H9 (cell line): ENCODE measurements at regions not wholly inside any gene's neighbourhood (a gene's known extent, or its start where the extent isn't known, plus 50 kb on each side); places are given as distances from the start of the nearest gene placed in this dataset.

Experiments used
- DNase-seq: peaks from one replicate; pipeline ENCODE4 v3.0.0-alpha.2; 2017
- H2AFZ ChIP-seq: one replicate; pipeline ENCODE4 v1.6.1; 2013; ENCODE audit warnings: mild to moderate bottlenecking, low read length, control low read depth, moderate library complexity
- H2AK5ac ChIP-seq: 2 replicates; pipeline ENCODE4 v1.6.1; 2013; ENCODE audit warnings: low read length, control low read depth, mixed read lengths; ENCODE audit not compliant: insufficient read length
- H2BK120ac ChIP-seq: one replicate; pipeline ENCODE4 v1.6.1; 2013; ENCODE audit warnings: low read depth, mild to moderate bottlenecking, low read length, control low read depth, inconsistent platforms; ENCODE audit not compliant: poor library complexity, severe bottlenecking
- H2BK12ac ChIP-seq: 2 replicates; pipeline ENCODE4 v1.6.1; 2013; ENCODE audit warnings: low read length, control low read depth, mixed read lengths, low read depth; ENCODE audit not compliant: insufficient read length
- H2BK15ac ChIP-seq: 2 replicates; pipeline ENCODE4 v1.6.1; 2013; ENCODE audit warnings: low read depth, low read length, control low read depth
- H2BK20ac ChIP-seq: one replicate; pipeline ENCODE4 v1.6.1; 2013; ENCODE audit warnings: low read depth, mild to moderate bottlenecking, low read length, control low read depth, inconsistent platforms; ENCODE audit not compliant: poor library complexity, severe bottlenecking
- H2BK5ac ChIP-seq: 2 replicates; pipeline ENCODE4 v1.6.1; 2013; ENCODE audit warnings: low read length, control low read depth, mixed read lengths; ENCODE audit not compliant: insufficient read length
- H3K14ac ChIP-seq: 2 replicates; pipeline ENCODE4 v1.6.1; 2013; ENCODE audit warnings: low read length, control low read depth; ENCODE audit not compliant: insufficient read depth
- H3K18ac ChIP-seq: 2 replicates; pipeline ENCODE4 v1.6.1; 2013; ENCODE audit warnings: low read depth, mild to moderate bottlenecking, mixed read lengths, low read length, control low read depth; ENCODE audit not compliant: insufficient read length
- H3K23ac ChIP-seq: 2 replicates; pipeline ENCODE4 v1.6.1; 2013; ENCODE audit warnings: low read length, control low read depth, mixed read lengths, low read depth; ENCODE audit not compliant: insufficient read length
- H3K23me2 ChIP-seq: 2 replicates; pipeline ENCODE4 v1.6.1; 2013; ENCODE audit warnings: low read depth, mild to moderate bottlenecking, mixed read lengths, low read length, control low read depth; ENCODE audit not compliant: insufficient read length, poor library complexity, severe bottlenecking
- H3K27ac ChIP-seq: 2 replicates; pipeline ENCODE4 v1.5.1; 2013; ENCODE audit warnings: low read length, control low read depth, mixed read lengths, low read depth; ENCODE audit not compliant: insufficient read length
- H3K27me3 ChIP-seq: 2 replicates; pipeline ENCODE4 v1.6.1; 2013; ENCODE audit warnings: low read length, control low read depth, inconsistent platforms; ENCODE audit not compliant: insufficient read depth
- H3K4ac ChIP-seq: 2 replicates; pipeline ENCODE4 v1.6.1; 2013; ENCODE audit warnings: low read depth, mild to moderate bottlenecking, control low read depth, inconsistent platforms, low read length, moderate library complexity
- H3K4me1 ChIP-seq: 2 replicates; pipeline ENCODE4 v1.6.1; 2013; ENCODE audit warnings: low read length, control low read depth, inconsistent platforms; ENCODE audit not compliant: insufficient read depth
- H3K4me2 ChIP-seq: 2 replicates; pipeline ENCODE4 v1.6.1; 2013; ENCODE audit warnings: low read length, control low read depth, mixed read lengths; ENCODE audit not compliant: insufficient read length, insufficient read depth
- H3K56ac ChIP-seq: 2 replicates; pipeline ENCODE4 v1.6.1; 2013; ENCODE audit warnings: low read depth, mild to moderate bottlenecking, mixed read lengths, low read length, control low read depth; ENCODE audit not compliant: insufficient read length
- H3K79me1 ChIP-seq: 2 replicates; pipeline ENCODE4 v1.6.1; 2013; ENCODE audit warnings: low read depth, mild to moderate bottlenecking, moderate library complexity, low read length, control low read depth, inconsistent platforms; ENCODE audit not compliant: insufficient read depth, poor library complexity, severe bottlenecking
- H3K79me2 ChIP-seq: 2 replicates; pipeline ENCODE4 v1.6.1; 2013; ENCODE audit warnings: low read length, control low read depth, inconsistent platforms; ENCODE audit not compliant: insufficient read depth
- H3K9ac ChIP-seq: 2 replicates; pipeline ENCODE4 v1.6.1; 2013; ENCODE audit warnings: low read length, control low read depth, mixed read lengths; ENCODE audit not compliant: insufficient read length; ENCODE audit errors: extremely low read depth
- H3K9me3 ChIP-seq: one replicate; pipeline ENCODE4 v1.6.1; 2013; ENCODE audit warnings: low read depth, low read length, inconsistent platforms; ENCODE audit not compliant: control insufficient read depth
- H3T11ph ChIP-seq: one replicate; pipeline ENCODE4 v1.6.1; 2013; ENCODE audit warnings: mild to moderate bottlenecking, low read length, control low read depth, inconsistent platforms
- H4K20me1 ChIP-seq: one replicate; pipeline ENCODE4 v1.6.1; 2013; ENCODE audit not compliant: control insufficient read depth, insufficient read length, insufficient read depth
- H4K5ac ChIP-seq: 2 replicates; pipeline ENCODE4 v1.6.1; 2013; ENCODE audit warnings: low read depth, mild to moderate bottlenecking, mixed read lengths, low read length, control low read depth; ENCODE audit not compliant: insufficient read length
- H4K8ac ChIP-seq: replicated peaks from 2 replicates; pipeline ENCODE4 v1.6.1; 2013; ENCODE audit warnings: low read length, control low read depth, mixed read lengths, low read depth; ENCODE audit not compliant: insufficient read length
- H4K91ac ChIP-seq: 2 replicates; pipeline ENCODE4 v1.6.1; 2013; ENCODE audit warnings: low read depth, mild to moderate bottlenecking, moderate library complexity, mixed read lengths, low read length, control low read depth; ENCODE audit not compliant: insufficient read length
- H3K27ac Mint-ChIP-seq, 3 experiments: 2 replicates in 2 of 3; 3 replicates in 1 of 3; pipeline ENCODE4 v1.8.0; 2020 to 2021; ENCODE audit warnings: mixed read lengths in 3 of 3, mild to moderate bottlenecking in 1 of 3, moderate library complexity in 1 of 3
- H3K27me3 Mint-ChIP-seq: 2 replicates; pipeline ENCODE4 v1.8.0; 2021; ENCODE audit warnings: low read depth, mild to moderate bottlenecking, moderate library complexity, mixed read lengths
- H3K36me3 Mint-ChIP-seq, 3 experiments: 2 replicates in 2 of 3; 3 replicates in 1 of 3; pipeline ENCODE4 v1.8.0; 2020 to 2021; ENCODE audit warnings: low read depth in 3 of 3, mixed read lengths in 3 of 3; ENCODE audit not compliant: insufficient read depth in 1 of 3
- H3K4me1 Mint-ChIP-seq, 2 experiments: 2 replicates each; pipeline ENCODE4 v1.8.0; 2020; ENCODE audit warnings: mixed read lengths in 2 of 2
- H3K4me3 Mint-ChIP-seq, 2 experiments: 2 replicates in 1 of 2; 3 replicates in 1 of 2; pipeline ENCODE4 v1.8.0; 2020 to 2021; ENCODE audit warnings: mild to moderate bottlenecking in 2 of 2, mixed read lengths in 2 of 2, moderate library complexity in 1 of 2
- H3K9me3 Mint-ChIP-seq, 2 experiments: 2 replicates in 1 of 2; 3 replicates in 1 of 2; pipeline ENCODE4 v1.8.0; 2020; ENCODE audit warnings: mild to moderate bottlenecking in 2 of 2, mixed read lengths in 2 of 2, moderate library complexity in 1 of 2
- WGBS: extraction: QIAGEN DNeasy Blood & Tissue Kit; methylation state at CpG from one replicate; pipeline ENCODE4 v1.1.7; 2013; ENCODE audit warnings: missing lambda C conversion rate, low lambda C conversion rate, mixed read lengths; ENCODE audit not compliant: insufficient read length; ENCODE audit errors: extremely low coverage; 5-methylcytosine and 5-hydroxymethylcytosine counted together
- TF ChIP-seq, protein P1 (sequence below): fragments of 200-600 bp; sonication (generic); conservative IDR thresholded peaks from 3 replicates; pipeline ENCODE4 v1.8.0; 2021; ENCODE audit warnings: antibody characterized with exemption, mild to moderate bottlenecking

DNA sequence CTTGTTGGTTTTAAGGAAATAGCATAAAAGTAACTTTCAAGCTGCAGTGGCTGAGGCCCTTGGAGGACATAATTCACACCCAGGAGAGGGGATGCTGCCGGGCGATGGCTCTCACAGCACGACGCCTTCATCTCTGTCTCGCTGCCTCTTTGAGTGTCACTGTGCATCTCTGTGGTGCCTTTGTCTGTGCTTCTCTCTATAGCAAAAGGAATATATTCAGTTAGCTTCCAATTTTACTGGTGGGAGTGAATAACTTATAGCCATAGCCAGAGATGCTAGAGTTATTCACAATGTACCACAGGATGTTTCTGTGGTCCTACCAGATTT, 276.7 kb downstream of the SYK start:
- H4K5ac ChIP-seq, result no peak overlapping the region
- no peak overlapping the region for H2BK120ac ChIP-seq
- no peaks in the 10 kb centered on the region for H3K9me3 ChIP-seq
- no peak overlapping the region for H2BK5ac ChIP-seq
- no peak overlapping the region for H4K8ac ChIP-seq
- no peak overlapping the region for H3K27ac Mint-ChIP-seq
- peaks cover 18 to 26% of the 10 kb centered on the region in 2 experiments for H3K4me1 Mint-ChIP-seq
- H2AFZ ChIP-seq, result no peak overlapping the region
- no peak overlapping the region for H3K18ac ChIP-seq
- TF ChIP-seq, protein P1, sequence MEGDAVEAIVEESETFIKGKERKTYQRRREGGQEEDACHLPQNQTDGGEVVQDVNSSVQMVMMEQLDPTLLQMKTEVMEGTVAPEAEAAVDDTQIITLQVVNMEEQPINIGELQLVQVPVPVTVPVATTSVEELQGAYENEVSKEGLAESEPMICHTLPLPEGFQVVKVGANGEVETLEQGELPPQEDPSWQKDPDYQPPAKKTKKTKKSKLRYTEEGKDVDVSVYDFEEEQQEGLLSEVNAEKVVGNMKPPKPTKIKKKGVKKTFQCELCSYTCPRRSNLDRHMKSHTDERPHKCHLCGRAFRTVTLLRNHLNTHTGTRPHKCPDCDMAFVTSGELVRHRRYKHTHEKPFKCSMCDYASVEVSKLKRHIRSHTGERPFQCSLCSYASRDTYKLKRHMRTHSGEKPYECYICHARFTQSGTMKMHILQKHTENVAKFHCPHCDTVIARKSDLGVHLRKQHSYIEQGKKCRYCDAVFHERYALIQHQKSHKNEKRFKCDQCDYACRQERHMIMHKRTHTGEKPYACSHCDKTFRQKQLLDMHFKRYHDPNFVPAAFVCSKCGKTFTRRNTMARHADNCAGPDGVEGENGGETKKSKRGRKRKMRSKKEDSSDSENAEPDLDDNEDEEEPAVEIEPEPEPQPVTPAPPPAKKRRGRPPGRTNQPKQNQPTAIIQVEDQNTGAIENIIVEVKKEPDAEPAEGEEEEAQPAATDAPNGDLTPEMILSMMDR, result no peak
- H2AK5ac ChIP-seq, result no peak overlapping the region
- no peak overlapping the region for H3K4me2 ChIP-seq
- H3K27ac ChIP-seq, result no peak overlapping the region
- DNase-seq, result no peak
- H3K23me2 ChIP-seq, result no peaks in the 10 kb centered on the region
- no peaks in the 10 kb centered on the region; a peak in 2 of 7 replicates for H3K36me3 Mint-ChIP-seq
- H2BK15ac ChIP-seq, result no peak overlapping the region
- WGBS, result no CpG with 5 or more reads among the region's 5 CpGs
- H3K79me1 ChIP-seq, result no peaks in the 10 kb centered on the region
- H3K27me3 ChIP-seq, result no peaks in the 10 kb centered on the region
- H3K9me3 Mint-ChIP-seq, result no peaks in the 10 kb centered on the region; a peak in 1 of 5 replicates
- H3K4ac ChIP-seq, result no peak overlapping the region
- no peak overlapping the region for H3K23ac ChIP-seq
- H3K4me3 Mint-ChIP-seq, result no peak overlapping the region
- no peak overlapping the region for H4K91ac ChIP-seq
- no peak overlapping the region for H3K14ac ChIP-seq
- H3K56ac ChIP-seq, result no peak overlapping the region
- H4K20me1 ChIP-seq, result no peaks in the 10 kb centered on the region
- H3K4me1 ChIP-seq, result no peaks in the 10 kb centered on the region
- H2BK12ac ChIP-seq, result no peak overlapping the region
- no peaks in the 10 kb centered on the region for H3K79me2 ChIP-seq
- peaks cover 3% of the 10 kb centered on the region for H3K27me3 Mint-ChIP-seq
- no peak overlapping the region for H2BK20ac ChIP-seq
- H3K9ac ChIP-seq, result no peak overlapping the region
- no peak overlapping the region for H3T11ph ChIP-seq
